Omental fat pad (tissue), 3 donors: ENCODE measurements at regions not wholly inside any gene's neighbourhood (a gene's known extent, or its start where the extent isn't known, plus 50 kb on each side); places are given as distances from the start of the nearest gene placed in this dataset.

Source experiments
- ATAC-seq: fragments of 150-250 bp; one replicate; pipeline ENCODE4 v1.9.1; 2016; ENCODE audit warnings: mild to moderate bottlenecking, moderate library complexity; ENCODE audit not compliant: low FRiP score
- DNase-seq: peaks from one replicate; pipeline ENCODE4 v3.0.0-alpha.2; 2019; ENCODE audit warnings: low spot score
- TF ChIP-seq, protein P1 (sequence below), 3 donors: fragments of 450-650 bp; IDR thresholded peaks; one replicate each; pipeline ENCODE4 v1.5.1; 2016 to 2017; ENCODE audit warnings: antibody characterized with exemption in 3 of 3, mild to moderate bottlenecking in 3 of 3, moderate library complexity in 2 of 3

GRCh38 chr6:74557236-74557635 lies 648.6 kb downstream of the COL12A1 start:
- DNase-seq = no peak
- ATAC-seq = no peak
- TF ChIP-seq, protein P1, sequence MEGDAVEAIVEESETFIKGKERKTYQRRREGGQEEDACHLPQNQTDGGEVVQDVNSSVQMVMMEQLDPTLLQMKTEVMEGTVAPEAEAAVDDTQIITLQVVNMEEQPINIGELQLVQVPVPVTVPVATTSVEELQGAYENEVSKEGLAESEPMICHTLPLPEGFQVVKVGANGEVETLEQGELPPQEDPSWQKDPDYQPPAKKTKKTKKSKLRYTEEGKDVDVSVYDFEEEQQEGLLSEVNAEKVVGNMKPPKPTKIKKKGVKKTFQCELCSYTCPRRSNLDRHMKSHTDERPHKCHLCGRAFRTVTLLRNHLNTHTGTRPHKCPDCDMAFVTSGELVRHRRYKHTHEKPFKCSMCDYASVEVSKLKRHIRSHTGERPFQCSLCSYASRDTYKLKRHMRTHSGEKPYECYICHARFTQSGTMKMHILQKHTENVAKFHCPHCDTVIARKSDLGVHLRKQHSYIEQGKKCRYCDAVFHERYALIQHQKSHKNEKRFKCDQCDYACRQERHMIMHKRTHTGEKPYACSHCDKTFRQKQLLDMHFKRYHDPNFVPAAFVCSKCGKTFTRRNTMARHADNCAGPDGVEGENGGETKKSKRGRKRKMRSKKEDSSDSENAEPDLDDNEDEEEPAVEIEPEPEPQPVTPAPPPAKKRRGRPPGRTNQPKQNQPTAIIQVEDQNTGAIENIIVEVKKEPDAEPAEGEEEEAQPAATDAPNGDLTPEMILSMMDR (IDR thresholded peaks at IDR 0.05) = no peak

GRCh38 chr6:74554041-74554440 lies 651.8 kb downstream of the COL12A1 start:
- TF ChIP-seq, protein P1 (IDR thresholded peaks at IDR 0.05) = no peak
- ATAC-seq (no peak), DNase-seq (no peak)

- DNase-seq (no peak), ATAC-seq (no peak)
- TF ChIP-seq, protein P1 (IDR thresholded peaks at IDR 0.05) = no peak
Observed at GRCh38 chr6:74551896-74552295, 654.0 kb downstream of the COL12A1 start.

DNA sequence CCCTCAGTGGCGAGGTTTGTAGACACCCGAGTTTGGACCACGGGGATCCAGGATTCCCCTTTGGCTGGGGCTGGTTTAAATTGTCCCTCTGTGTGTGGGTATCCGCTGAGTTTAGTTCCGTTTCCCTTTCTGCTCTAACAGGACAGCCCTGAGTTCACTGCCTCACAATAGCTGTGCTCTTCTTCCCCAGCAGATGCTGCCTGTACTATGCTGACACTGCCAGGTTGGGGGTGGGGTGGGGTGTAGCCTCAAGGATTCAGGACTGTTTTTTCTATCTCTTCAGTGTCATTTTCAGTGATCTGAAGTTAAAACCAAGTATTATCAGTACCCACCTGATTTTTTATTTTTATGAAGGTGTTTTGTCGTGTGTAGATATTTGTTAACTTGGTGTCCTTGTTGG lies 655.0 kb downstream of the COL12A1 start:
- TF ChIP-seq, protein P1 (IDR thresholded peaks at IDR 0.05) = no peak
- DNase-seq (no peak), ATAC-seq (no peak)

GRCh38 chr6:74549746-74550145 lies 656.1 kb downstream of the COL12A1 start:
- DNase-seq = no peak
- no peak for ATAC-seq
- TF ChIP-seq, protein P1 (IDR thresholded peaks at IDR 0.05) = no peak

DNA sequence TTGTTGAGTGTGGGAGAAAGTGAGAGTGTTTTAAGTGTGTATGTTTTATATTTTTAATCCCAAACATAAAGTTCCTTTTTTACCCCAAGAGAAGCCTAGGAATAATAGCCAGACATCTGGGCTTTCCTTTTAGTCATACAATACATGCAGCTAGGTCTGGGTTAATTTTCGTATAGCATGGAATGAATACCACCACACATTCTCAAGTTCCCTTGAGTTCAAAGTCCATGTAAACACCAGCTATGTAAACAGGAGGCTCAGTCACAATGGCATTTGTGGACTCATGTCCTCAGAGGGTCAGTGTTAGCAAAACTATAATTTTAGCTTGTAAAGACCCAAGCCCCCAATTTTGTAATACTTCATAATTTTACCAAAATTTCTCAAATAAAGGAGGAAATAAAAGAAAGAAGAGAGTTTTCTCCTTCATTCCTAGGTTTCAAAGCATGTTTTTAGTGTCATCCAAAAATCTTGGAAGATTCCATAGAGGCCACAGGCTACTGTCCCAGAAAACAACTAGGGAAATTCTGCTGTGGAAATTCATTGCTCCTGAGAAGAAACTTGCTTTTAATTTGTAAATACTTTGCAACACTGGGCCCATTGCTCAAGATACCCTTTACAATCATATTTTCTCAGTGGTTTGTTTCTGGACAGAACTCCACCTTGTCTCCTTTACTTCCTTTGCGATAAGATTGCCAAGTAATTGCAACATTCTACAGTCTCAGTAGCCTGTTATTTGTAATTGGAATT lies 671.2 kb downstream of the COL12A1 start:
- ATAC-seq (no peak), DNase-seq (no peak)
- TF ChIP-seq, protein P1 (IDR thresholded peaks at IDR 0.05) = no peak

DNA sequence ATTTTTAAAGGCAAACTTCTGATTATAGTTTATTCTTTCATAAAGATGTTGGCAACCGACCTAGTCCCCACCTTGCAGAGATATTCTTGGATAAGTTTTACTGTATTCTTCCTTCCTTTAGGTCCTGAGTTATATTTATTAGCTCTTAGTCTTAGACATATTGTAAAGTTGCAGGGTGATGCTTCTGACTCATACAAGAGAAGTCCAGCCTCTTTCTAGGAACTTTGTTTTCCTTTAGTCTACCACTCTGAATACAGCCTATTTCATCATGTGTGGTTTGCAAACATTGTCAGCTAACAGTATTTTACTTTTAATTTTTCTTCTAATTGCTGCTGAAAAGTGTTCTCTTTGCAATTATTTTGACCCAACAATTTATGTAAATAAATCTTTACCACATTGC lies 686.7 kb downstream of the COL12A1 start:
- ATAC-seq (no peak), DNase-seq (no peak)
- TF ChIP-seq, protein P1 (IDR thresholded peaks at IDR 0.05) = no peak
